SU-DHL-6 (cell line): ENCODE measurements at regions not wholly inside any gene's neighbourhood (a gene's known extent, or its start where the extent isn't known, plus 50 kb on each side); places are given as distances from the start of the nearest gene placed in this dataset.

ENCODE experiments used
- H2AFZ ChIP-seq: fragments of 200-600 bp; sonication (generic); 2 replicates; pipeline ENCODE4 v1.6.1; 2014; ENCODE audit warnings: low read depth, mild to moderate bottlenecking, moderate library complexity, mixed read lengths, antibody characterized with exemption, low read length; ENCODE audit not compliant: severe bottlenecking
- H3F3A ChIP-seq: fragments of 200-600 bp; shearing (Covaris generic); 2 replicates; pipeline ENCODE4 v1.6.0; 2016; ENCODE audit warnings: antibody characterized with exemption, mild to moderate bottlenecking; ENCODE audit not compliant: insufficient read depth
- H3K27ac ChIP-seq: fragments of 200-600 bp; sonication (generic); 2 replicates; pipeline ENCODE4 v1.5.1; 2016; ENCODE audit warnings: low read depth, mild to moderate bottlenecking, low read length, moderate library complexity, mixed read lengths
- H3K27me3 ChIP-seq: fragments of 200-600 bp; sonication (generic), shearing (Covaris generic); 2 replicates; pipeline ENCODE4 v1.6.0; 2014; ENCODE audit warnings: mild to moderate bottlenecking, low read length
- H3K36me3 ChIP-seq: fragments of 200-600 bp; sonication (generic); 2 replicates; pipeline ENCODE4 v1.6.1; 2014; ENCODE audit warnings: mild to moderate bottlenecking, low read length, mixed read lengths
- H3K4me2 ChIP-seq: fragments of 300-600, 200-600 bp; shearing (Covaris generic), sonication (generic); 2 replicates; pipeline ENCODE4 v1.6.0; 2014; ENCODE audit warnings: low read length, low read depth, mild to moderate bottlenecking; ENCODE audit not compliant: poor library complexity, severe bottlenecking
- H3K4me3 ChIP-seq: fragments of 200-600 bp; sonication (generic); 2 replicates; pipeline ENCODE4 v1.5.1; 2014; ENCODE audit warnings: antibody characterized with exemption, low read length, mild to moderate bottlenecking, mixed read lengths; ENCODE audit not compliant: insufficient read depth, poor library complexity, severe bottlenecking
- H3K79me2 ChIP-seq: fragments of 200-600 bp; sonication (generic); 2 replicates; pipeline ENCODE4 v1.6.1; 2014; ENCODE audit warnings: mild to moderate bottlenecking, low read length, moderate library complexity; ENCODE audit not compliant: insufficient read depth
- H3K9ac ChIP-seq: fragments of 200-600 bp; sonication (generic); 2 replicates; pipeline ENCODE4 v1.7.0; 2014; ENCODE audit warnings: mild to moderate bottlenecking, low read length
- H3K9me2 ChIP-seq: fragments of 200-600 bp; sonication (generic); replicated peaks from 2 replicates; pipeline ENCODE4 v1.6.1; 2014; ENCODE audit warnings: low read length; ENCODE audit not compliant: insufficient read depth
- H3K9me3 ChIP-seq: fragments of 200-600 bp; sonication (generic); 2 replicates; pipeline ENCODE4 v1.6.1; 2014; ENCODE audit warnings: low read length, mixed read lengths; ENCODE audit not compliant: insufficient read depth
- H4K20me1 ChIP-seq: fragments of 200-600 bp; sonication (generic); 2 replicates; pipeline ENCODE4 v1.6.1; 2014; ENCODE audit warnings: low read depth, mild to moderate bottlenecking, antibody characterized with exemption, low read length, moderate library complexity, mixed read lengths
- CTCF ChIP-seq: fragments of 200-600 bp; sonication (generic); IDR thresholded peaks from one replicate; pipeline ENCODE4 v1.5.1; 2017; ENCODE audit warnings: antibody characterized with exemption, mild to moderate bottlenecking, low read length, moderate library complexity; ENCODE audit not compliant: insufficient read depth, poor library complexity, severe bottlenecking
- EZH2phosphoT487 ChIP-seq: fragments of 200-600 bp; sonication (generic), shearing (Covaris generic); conservative IDR thresholded peaks from 2 replicates; pipeline ENCODE4 v1.6.1; 2018; ENCODE audit warnings: mild to moderate bottlenecking, antibody characterized with exemption, low read length, moderate library complexity, mixed read lengths

GRCh38 chr2:189375842-189376241 lies 65.4 kb upstream of the WDR75 start:
- no peak overlapping the region for H3K9ac ChIP-seq
- TF ChIP-seq EZH2phosphoT487 (no peak), CTCF (no peak)
- no peaks in the 10 kb centered on the region for H3K27me3 ChIP-seq
- H3F3A ChIP-seq, result no peaks in the 10 kb centered on the region
- H3K9me3 ChIP-seq, result no peaks in the 10 kb centered on the region
- no peak overlapping the region for H2AFZ ChIP-seq
- H3K79me2 ChIP-seq, result no peaks in the 10 kb centered on the region
- no peaks in the 10 kb centered on the region for H4K20me1 ChIP-seq
- no peaks in the 10 kb centered on the region for H3K36me3 ChIP-seq
- H3K4me2 ChIP-seq, result no peak overlapping the region
- no peaks in the 10 kb centered on the region for H3K9me2 ChIP-seq
- H3K27ac ChIP-seq, result no peak overlapping the region
- H3K4me3 ChIP-seq, result no peak overlapping the region

GRCh38 chr2:189379287-189379630 lies 62.0 kb upstream of the WDR75 start:
- H2AFZ ChIP-seq, result no peak overlapping the region
- H3K79me2 ChIP-seq, result no peaks in the 10 kb centered on the region
- TF ChIP-seq EZH2phosphoT487 (no peak), CTCF (no peak)
- H3K9me3 ChIP-seq, result no peaks in the 10 kb centered on the region
- H3K27ac ChIP-seq, result no peak overlapping the region
- no peak overlapping the region for H3K4me2 ChIP-seq
- H3K27me3 ChIP-seq, result no peaks in the 10 kb centered on the region
- H4K20me1 ChIP-seq, result no peaks in the 10 kb centered on the region
- no peak overlapping the region for H3K9ac ChIP-seq
- H3K4me3 ChIP-seq, result no peak overlapping the region
- no peaks in the 10 kb centered on the region for H3K9me2 ChIP-seq
- no peaks in the 10 kb centered on the region for H3K36me3 ChIP-seq
- H3F3A ChIP-seq, result no peaks in the 10 kb centered on the region

- Histone ChIP-seq H3K9me2 (no peaks in the 10 kb centered on the region), H3K27ac (no peak overlapping the region), H4K20me1 (no peaks in the 10 kb centered on the region), H3K4me3 (no peak overlapping the region), H3K9me3 (no peaks in the 10 kb centered on the region), H3K27me3 (no peaks in the 10 kb centered on the region), H2AFZ (no peak overlapping the region), H3K36me3 (no peaks in the 10 kb centered on the region), H3F3A (no peaks in the 10 kb centered on the region), H3K79me2 (no peaks in the 10 kb centered on the region), H3K9ac (no peak overlapping the region), H3K4me2 (no peak overlapping the region)
- TF ChIP-seq EZH2phosphoT487 (no peak), CTCF (no peak)
Observed at GRCh38 chr2:189379731-189380261, 61.5 kb upstream of the WDR75 start.

GRCh38 chr2:189382668-189383067 lies 58.6 kb upstream of the WDR75 start:
- Histone ChIP-seq H3K9ac (no peak overlapping the region), H4K20me1 (no peaks in the 10 kb centered on the region), H3F3A (no peaks in the 10 kb centered on the region), H3K27me3 (no peaks in the 10 kb centered on the region), H3K4me3 (no peak overlapping the region), H3K9me3 (no peaks in the 10 kb centered on the region), H3K79me2 (no peaks in the 10 kb centered on the region), H2AFZ (no peak overlapping the region), H3K4me2 (no peak overlapping the region), H3K9me2 (no peaks in the 10 kb centered on the region), H3K36me3 (no peaks in the 10 kb centered on the region), H3K27ac (no peak overlapping the region)
- TF ChIP-seq CTCF (no peak), EZH2phosphoT487 (no peak)
